ENCODE measurements at regions not wholly inside any gene's neighbourhood (a gene's known extent, or its start where the extent isn't known, plus 50 kb on each side); places are given as distances from the start of the nearest gene placed in this dataset.
"Not testable (repeated sequence)": the region's sequence is repeated elsewhere in the genome, so short reads cannot be mapped to it uniquely, and the experiment has no call there.

DNA sequence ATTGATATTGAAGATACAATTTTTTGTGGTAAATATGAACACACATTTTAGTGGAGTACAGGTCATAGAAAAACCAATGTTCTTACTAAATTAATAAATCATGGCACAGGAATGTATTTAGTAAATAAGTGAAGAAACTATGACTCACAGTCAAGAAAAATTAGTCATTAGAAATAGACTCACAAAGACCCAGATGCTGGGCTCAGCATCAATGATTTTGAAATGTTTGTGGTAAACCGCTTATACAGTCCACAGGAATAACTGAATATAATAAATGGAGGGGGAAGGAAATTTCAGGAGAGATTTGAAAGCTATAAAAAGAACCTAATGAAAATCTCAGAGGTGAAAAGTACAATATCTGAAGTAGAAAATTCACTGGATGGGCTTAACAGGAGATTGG, 138.3 kb upstream of the ADCY1 start:
- H3K79me1 ChIP-seq (ENCODE audit: insufficient read depth, low read depth, low read length, poor library complexity, severe bottlenecking): no peaks in the 10 kb centered on the region
- TF ChIP-seq, protein P1, sequence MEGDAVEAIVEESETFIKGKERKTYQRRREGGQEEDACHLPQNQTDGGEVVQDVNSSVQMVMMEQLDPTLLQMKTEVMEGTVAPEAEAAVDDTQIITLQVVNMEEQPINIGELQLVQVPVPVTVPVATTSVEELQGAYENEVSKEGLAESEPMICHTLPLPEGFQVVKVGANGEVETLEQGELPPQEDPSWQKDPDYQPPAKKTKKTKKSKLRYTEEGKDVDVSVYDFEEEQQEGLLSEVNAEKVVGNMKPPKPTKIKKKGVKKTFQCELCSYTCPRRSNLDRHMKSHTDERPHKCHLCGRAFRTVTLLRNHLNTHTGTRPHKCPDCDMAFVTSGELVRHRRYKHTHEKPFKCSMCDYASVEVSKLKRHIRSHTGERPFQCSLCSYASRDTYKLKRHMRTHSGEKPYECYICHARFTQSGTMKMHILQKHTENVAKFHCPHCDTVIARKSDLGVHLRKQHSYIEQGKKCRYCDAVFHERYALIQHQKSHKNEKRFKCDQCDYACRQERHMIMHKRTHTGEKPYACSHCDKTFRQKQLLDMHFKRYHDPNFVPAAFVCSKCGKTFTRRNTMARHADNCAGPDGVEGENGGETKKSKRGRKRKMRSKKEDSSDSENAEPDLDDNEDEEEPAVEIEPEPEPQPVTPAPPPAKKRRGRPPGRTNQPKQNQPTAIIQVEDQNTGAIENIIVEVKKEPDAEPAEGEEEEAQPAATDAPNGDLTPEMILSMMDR (conservative IDR thresholded peaks at IDR 0.05): no peak
- H3K27me3 ChIP-seq (ENCODE audit: insufficient read depth, low read length): no peaks in the 10 kb centered on the region
- Mint-ChIP-seq H3K4me1 (peaks cover 10 to 11% of the 10 kb centered on the region in 2 experiments; a peak in 2 of 4 replicates), H3K9me3 (peaks cover 0 to 2% of the 10 kb centered on the region in 2 experiments; a peak in 2 of 5 replicates), H3K36me3 (ENCODE audit: insufficient read depth in 1 of 3, low read depth in 3 of 3) (no peaks in the 10 kb centered on the region), H3K4me3 (no peak overlapping the region), H3K27me3 (ENCODE audit: low read depth) (no peaks in the 10 kb centered on the region), H3K27ac (no peak overlapping the region)
- H3K27ac ChIP-seq (ENCODE audit: insufficient read length, low read depth, low read length): no peak overlapping the region
- H3T11ph ChIP-seq (ENCODE audit: low read length): no peak overlapping the region
- H3K4me2 ChIP-seq (ENCODE audit: insufficient read depth, insufficient read length, low read length): no peak overlapping the region
- H2BK120ac ChIP-seq (ENCODE audit: low read depth, low read length, poor library complexity, severe bottlenecking): no peak overlapping the region
- no peak overlapping the region for H2AFZ ChIP-seq (ENCODE audit: low read length)
- no CpG with 5 or more reads among the region's 1 CpG for WGBS (ENCODE audit: extremely low coverage, insufficient read length, low lambda C conversion rate)
- no peak overlapping the region for H2AK5ac ChIP-seq (ENCODE audit: insufficient read length, low read length)
- no peaks in the 10 kb centered on the region for H4K20me1 ChIP-seq (ENCODE audit: control insufficient read depth, insufficient read depth, insufficient read length)
- no peak overlapping the region for H3K4ac ChIP-seq (ENCODE audit: low read depth, low read length)
- no peak overlapping the region for H2BK15ac ChIP-seq (ENCODE audit: low read depth, low read length)
- no peaks in the 10 kb centered on the region; the same call in 1 of the 2 replicates for H3K4me1 ChIP-seq (ENCODE audit: insufficient read depth, low read length)
- H3K79me2 ChIP-seq (ENCODE audit: insufficient read depth, low read length): no peaks in the 10 kb centered on the region
- no peak overlapping the region for H4K8ac ChIP-seq (replicated peaks; ENCODE audit: insufficient read length, low read depth, low read length)
- no peak overlapping the region for H3K23ac ChIP-seq (ENCODE audit: insufficient read length, low read depth, low read length)
- no peak overlapping the region for H2BK5ac ChIP-seq (ENCODE audit: insufficient read length, low read length)
- no peak overlapping the region for H2BK20ac ChIP-seq (ENCODE audit: low read depth, low read length, poor library complexity, severe bottlenecking)
- no peak overlapping the region for H3K9ac ChIP-seq (ENCODE audit: extremely low read depth, insufficient read length, low read length)
- no peak overlapping the region for H4K5ac ChIP-seq (ENCODE audit: insufficient read length, low read depth, low read length)
- no peak overlapping the region for H3K56ac ChIP-seq (ENCODE audit: insufficient read length, low read depth, low read length)
- H3K23me2 ChIP-seq (ENCODE audit: insufficient read length, low read depth, low read length, poor library complexity, severe bottlenecking): no peaks in the 10 kb centered on the region
- DNase-seq: no peak
- no peak overlapping the region for H4K91ac ChIP-seq (ENCODE audit: insufficient read length, low read depth, low read length)
- H3K18ac ChIP-seq (ENCODE audit: insufficient read length, low read depth, low read length): no peak overlapping the region
- no peaks in the 10 kb centered on the region for H3K9me3 ChIP-seq (ENCODE audit: control insufficient read depth, low read depth, low read length)
- H2BK12ac ChIP-seq (ENCODE audit: insufficient read length, low read depth, low read length): no peak overlapping the region
- H3K14ac ChIP-seq (ENCODE audit: insufficient read depth, low read length): no peak overlapping the region

DNA sequence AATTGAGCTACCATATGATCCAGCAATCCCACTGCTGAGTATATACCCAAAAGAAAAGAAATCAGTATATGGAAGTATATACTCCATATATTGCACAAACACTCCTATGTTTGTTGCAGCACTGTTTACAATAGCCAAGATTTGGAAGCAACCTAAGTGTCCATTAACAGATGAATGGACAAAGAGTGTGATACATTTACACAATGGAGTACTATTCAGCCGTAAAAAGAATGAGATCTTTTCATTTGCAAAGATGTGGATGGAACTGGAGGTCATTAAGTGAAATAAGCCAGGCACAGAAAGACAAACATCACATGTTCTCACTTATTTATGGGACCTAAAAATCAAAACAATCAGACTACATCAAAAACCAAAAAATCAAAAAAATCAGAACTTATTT, 133.4 kb upstream of the ADCY1 start:
- not testable (repeated sequence) for H3K4me3 Mint-ChIP-seq; H3K18ac ChIP-seq (ENCODE audit: insufficient read length, low read depth, low read length); H3K36me3 Mint-ChIP-seq (ENCODE audit: insufficient read depth in 1 of 3, low read depth in 3 of 3); H3K4me1 Mint-ChIP-seq; H2AK5ac ChIP-seq (ENCODE audit: insufficient read length, low read length); H3T11ph ChIP-seq (ENCODE audit: low read length); H3K27me3 ChIP-seq (ENCODE audit: insufficient read depth, low read length); H4K5ac ChIP-seq (ENCODE audit: insufficient read length, low read depth, low read length); H3K9ac ChIP-seq (ENCODE audit: extremely low read depth, insufficient read length, low read length); H2BK5ac ChIP-seq (ENCODE audit: insufficient read length, low read length); H3K27ac Mint-ChIP-seq; H3K9me3 ChIP-seq (ENCODE audit: control insufficient read depth, low read depth, low read length); H2AFZ ChIP-seq (ENCODE audit: low read length); H3K79me2 ChIP-seq (ENCODE audit: insufficient read depth, low read length); H3K23me2 ChIP-seq (ENCODE audit: insufficient read length, low read depth, low read length, poor library complexity, severe bottlenecking); H4K91ac ChIP-seq (ENCODE audit: insufficient read length, low read depth, low read length); H3K79me1 ChIP-seq (ENCODE audit: insufficient read depth, low read depth, low read length, poor library complexity, severe bottlenecking); H3K14ac ChIP-seq (ENCODE audit: insufficient read depth, low read length); H3K56ac ChIP-seq (ENCODE audit: insufficient read length, low read depth, low read length); DNase-seq; H2BK15ac ChIP-seq (ENCODE audit: low read depth, low read length); H3K27ac ChIP-seq (ENCODE audit: insufficient read length, low read depth, low read length); H4K8ac ChIP-seq (replicated peaks; ENCODE audit: insufficient read length, low read depth, low read length); H3K9me3 Mint-ChIP-seq; H2BK20ac ChIP-seq (ENCODE audit: low read depth, low read length, poor library complexity, severe bottlenecking); H3K27me3 Mint-ChIP-seq (ENCODE audit: low read depth); H3K4ac ChIP-seq (ENCODE audit: low read depth, low read length); H3K4me1 ChIP-seq (ENCODE audit: insufficient read depth, low read length); H2BK12ac ChIP-seq (ENCODE audit: insufficient read length, low read depth, low read length); H3K23ac ChIP-seq (ENCODE audit: insufficient read length, low read depth, low read length); H3K4me2 ChIP-seq (ENCODE audit: insufficient read depth, insufficient read length, low read length); H4K20me1 ChIP-seq (ENCODE audit: control insufficient read depth, insufficient read depth, insufficient read length); H2BK120ac ChIP-seq (ENCODE audit: low read depth, low read length, poor library complexity, severe bottlenecking)
- WGBS (ENCODE audit: extremely low coverage, insufficient read length, low lambda C conversion rate): no CpG with 5 or more reads among the region's 1 CpG
